Ecto neural progenitor cell (in vitro differentiated cells): ENCODE measurements at regions not wholly inside any gene's neighbourhood (a gene's known extent, or its start where the extent isn't known, plus 50 kb on each side); places are given as distances from the start of the nearest gene placed in this dataset.
"Not testable (repeated sequence)": the region's sequence is repeated elsewhere in the genome, so short reads cannot be mapped to it uniquely, and the experiment has no call there.

Source experiments
- DNase-seq: peaks from one replicate; pipeline ENCODE4 v3.0.0-alpha.2; 2018; ENCODE audit warnings: low spot score

GRCh38 chr4:93888308-93888707 is 59.8 kb downstream of the ATOH1 start:
- DNase-seq = no peak

DNA sequence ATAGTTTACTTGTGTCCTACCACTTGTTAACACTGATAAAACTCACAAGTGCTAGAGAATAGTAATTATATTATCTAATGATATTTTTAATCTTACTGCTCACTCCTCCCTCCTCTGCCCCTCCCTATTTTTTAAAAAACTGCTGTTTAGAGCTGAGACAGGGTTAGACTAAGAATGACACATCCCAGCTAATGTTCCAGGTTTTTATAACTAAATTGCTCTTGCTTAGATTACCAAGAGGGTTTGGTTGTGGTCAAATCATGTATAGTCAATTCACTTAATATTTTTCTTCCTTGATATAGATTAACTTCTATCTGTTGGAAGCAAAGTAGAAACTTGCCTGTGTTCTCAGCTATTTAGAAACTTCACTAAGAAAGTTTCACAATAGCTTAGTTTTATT is 60.2 kb downstream of the ATOH1 start:
- DNase-seq = no peak

DNA sequence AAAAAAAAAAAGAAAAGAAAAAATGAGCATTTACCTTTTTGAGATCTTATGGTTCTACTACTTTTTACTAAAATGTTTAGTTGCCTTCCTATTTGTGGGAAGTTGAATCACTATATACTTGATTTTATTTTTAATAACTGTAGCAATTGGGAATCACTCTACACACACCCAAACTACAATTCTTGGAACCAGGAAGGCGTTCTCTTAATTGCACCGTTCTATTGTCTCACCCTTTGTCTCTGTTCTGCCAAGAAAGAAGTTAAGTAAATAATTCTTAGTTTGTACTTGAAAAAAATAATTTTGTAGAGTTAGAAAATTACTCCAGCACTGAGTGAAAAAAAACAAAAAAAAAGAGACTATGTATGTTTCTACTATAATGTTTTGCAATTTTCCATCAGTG is 62.7 kb downstream of the ATOH1 start:
- DNase-seq = no peak

DNA sequence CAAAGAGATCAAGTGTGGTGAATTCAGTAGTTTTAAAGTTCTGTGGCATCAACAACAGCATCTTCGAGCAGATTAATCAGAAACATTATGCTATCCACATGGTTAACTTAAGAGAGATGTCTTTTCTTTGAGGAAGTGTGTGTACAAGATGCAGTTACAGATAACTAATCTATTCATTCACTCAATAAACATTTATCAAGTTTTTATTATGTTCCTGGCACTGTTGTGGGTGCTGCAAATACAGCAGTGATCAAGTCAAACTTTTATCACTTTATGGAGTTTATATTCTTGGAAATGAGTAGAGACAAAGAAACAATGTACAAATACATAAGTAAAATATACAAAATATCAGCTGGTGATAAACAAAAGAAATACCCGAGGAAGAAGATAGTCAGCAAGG is 66.4 kb downstream of the ATOH1 start:
- no peak for DNase-seq

- DNase-seq = no peak
These were observed 68.0 kb downstream of the ATOH1 start for GRCh38 chr4:93896516-93896915.

DNA sequence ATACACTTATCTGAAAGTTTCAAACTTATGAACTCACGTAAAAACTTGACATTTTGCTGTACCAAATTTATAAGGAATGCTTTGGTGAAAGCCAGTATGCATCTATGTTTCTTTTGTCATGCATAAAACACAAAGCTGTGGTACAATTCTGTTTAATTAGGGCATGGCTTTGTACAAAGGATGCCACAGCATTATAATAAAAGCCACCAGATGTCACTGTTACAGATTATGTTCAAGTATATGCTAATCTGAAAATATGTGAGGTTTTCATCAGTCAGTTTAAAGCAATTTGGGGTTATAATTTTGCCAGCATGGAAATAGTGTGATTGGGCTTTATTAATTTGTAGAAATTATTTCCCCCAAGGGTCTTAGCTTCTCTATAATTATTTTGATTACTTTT is 69.0 kb downstream of the ATOH1 start:
- no peak for DNase-seq

GRCh38 chr4:93908778-93909177 is 80.2 kb downstream of the ATOH1 start:
- no peak for DNase-seq

GRCh38 chr4:93911671-93912070 is 83.1 kb downstream of the ATOH1 start:
- no peak for DNase-seq

DNA sequence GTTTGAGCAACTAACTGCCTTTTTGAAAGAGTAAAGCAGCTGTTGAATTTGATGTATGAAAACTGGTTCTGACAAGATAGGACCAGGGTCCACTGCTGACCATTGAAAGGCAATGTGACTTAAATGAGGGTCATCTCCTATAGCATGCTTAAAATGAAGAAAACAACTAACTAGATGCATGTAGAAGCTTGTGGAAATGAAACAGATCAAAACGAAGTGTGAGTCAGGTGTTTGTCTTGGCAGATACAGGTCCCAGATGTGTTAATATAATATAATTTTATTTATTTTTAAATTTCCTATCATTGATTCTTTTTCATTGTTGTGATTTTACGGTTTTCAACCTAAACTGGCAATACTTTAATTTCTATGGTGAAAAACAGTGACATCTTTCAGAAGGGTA is 83.6 kb downstream of the ATOH1 start:
- DNase-seq = no peak

- no peak for DNase-seq
These were observed 90.3 kb downstream of the ATOH1 start for GRCh38 chr4:93918856-93919255.

DNA sequence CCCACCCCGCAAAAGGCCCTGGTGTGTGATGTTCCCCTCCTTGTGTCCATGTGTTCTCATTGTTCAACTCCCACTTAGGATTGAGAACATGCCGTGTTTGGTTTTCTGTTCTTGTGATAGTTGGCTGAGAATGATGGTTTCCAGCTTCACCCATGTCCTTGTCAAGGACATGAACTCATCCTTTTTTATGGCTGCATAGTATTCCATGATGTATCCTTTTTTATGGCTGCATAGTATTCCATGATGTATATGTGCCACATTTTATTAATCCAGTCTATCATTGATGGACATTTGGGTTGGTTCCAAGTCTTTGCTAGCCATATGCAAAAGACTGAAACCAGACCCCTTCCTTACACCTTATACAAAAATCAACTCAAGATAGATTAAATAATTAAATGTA is 95.0 kb downstream of the ATOH1 start:
- DNase-seq = not testable (repeated sequence)

GRCh38 chr4:93947286-93947685 is 118.7 kb downstream of the ATOH1 start:
- DNase-seq = no peak

DNA sequence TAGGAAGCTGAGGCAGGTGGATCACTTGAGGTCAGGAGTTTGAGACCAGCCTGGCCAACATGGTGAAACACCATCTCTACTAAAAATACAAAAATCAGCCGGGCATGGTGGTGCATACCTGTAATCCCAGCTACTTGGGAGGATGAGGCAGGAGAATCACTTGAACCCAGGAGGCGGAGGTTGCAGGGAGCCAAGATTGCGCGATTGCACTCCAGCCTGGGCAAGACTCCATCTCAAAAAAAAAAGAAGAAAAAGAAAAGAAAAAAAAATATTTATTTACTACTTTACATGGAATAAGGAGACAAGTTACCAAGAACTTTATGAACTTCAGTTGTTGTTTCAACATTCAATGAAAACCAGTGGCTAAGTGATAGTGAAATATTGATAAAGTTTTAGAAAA is 121.7 kb downstream of the ATOH1 start:
- not testable (repeated sequence) for DNase-seq

- no peak for DNase-seq
These were observed 128.6 kb downstream of the ATOH1 start for GRCh38 chr4:93957186-93957585.

GRCh38 chr4:93960450-93960849 is 131.9 kb downstream of the ATOH1 start:
- DNase-seq = no peak

DNA sequence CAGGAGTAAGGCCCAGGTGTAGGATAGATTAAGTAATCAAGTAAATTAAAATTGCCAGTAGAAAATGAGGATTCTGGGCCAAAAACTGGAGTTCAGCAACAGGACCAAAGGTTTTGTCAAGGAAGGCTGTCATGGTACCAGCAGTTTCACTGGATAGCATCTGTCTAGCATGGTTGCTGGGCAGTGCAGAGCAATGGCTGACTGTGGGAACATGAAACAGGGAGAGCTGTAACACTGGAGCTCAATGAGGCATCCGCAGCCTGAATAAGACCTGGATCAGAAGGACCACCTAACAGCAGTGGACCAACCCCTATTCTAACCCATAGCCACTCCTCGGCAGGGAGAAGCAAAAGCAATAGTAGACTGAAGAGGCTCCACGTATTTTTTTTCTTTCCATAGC is 132.4 kb downstream of the ATOH1 start:
- no peak for DNase-seq

- no peak for DNase-seq
These were observed 153.0 kb downstream of the ATOH1 start for GRCh38 chr4:93981594-93981993.

DNA sequence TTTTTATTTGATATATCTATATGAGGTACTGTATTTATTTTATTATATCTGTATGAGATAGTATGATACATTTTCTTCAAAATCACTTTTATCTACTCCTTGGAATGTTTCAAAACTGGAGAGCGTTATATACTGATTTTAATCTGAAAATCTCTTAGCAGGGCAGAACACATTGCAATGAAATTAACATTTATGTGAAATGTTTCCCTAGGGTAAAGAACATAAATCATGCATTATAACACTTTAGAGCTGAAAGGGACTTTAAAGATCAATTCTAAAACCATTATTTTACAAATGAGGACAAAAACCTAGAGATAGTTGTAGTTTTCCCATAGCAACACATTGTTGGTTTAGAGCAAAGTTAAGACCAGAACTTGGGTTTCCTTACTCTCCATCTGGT is 153.7 kb downstream of the ATOH1 start:
- DNase-seq = no peak

DNA sequence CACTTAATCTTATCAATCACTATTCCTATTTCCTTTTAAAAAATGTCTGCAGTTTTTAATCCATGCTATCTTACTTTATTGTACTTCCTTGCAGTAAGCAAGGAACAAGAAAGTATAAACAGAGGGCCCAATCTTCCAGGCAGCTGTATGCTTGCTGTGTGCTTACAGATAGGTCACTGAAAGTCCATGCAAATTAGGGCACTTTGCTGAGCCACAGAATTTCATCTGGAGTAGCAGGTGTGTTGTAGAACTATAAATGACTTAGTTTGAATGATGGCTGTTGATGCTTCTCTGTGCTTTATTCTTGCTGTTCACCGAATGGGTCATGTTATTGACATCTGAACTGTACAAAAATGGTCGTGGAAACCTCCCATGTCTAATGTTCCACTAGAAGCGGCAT is 154.6 kb downstream of the ATOH1 start:
- DNase-seq = no peak

GRCh38 chr4:93994175-93994994 is 165.8 kb downstream of the ATOH1 start:
- no peak for DNase-seq

DNA sequence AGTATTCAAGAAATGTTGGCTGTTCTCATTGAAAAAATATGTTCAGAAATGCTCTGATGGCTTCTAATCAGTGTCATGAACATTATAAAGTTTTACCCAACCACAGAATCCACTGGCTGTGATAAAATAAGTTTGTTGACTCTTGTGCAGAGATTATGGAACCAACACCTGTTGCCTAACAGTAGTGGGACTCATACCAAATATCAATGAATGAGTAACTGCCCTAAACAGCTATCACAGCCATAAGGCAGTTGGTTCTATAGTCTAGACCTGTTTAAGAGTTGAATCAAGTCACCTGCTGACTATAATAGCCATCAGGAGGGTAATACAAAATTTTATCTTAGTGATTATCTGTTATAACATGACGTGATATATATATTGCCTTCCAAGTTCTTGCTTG is 168.3 kb downstream of the ATOH1 start:
- DNase-seq = no peak

GRCh38 chr4:94000559-94000958 is 172.0 kb downstream of the ATOH1 start:
- DNase-seq = no peak

GRCh38 chr4:94006932-94007331 is 178.4 kb downstream of the ATOH1 start:
- no peak for DNase-seq

- DNase-seq = no peak
These were observed 182.6 kb downstream of the ATOH1 start for GRCh38 chr4:94011190-94011589.
